ENCODE measurements at regions not wholly inside any gene's neighbourhood (a gene's known extent, or its start where the extent isn't known, plus 50 kb on each side); places are given as distances from the start of the nearest gene placed in this dataset.

DNA sequence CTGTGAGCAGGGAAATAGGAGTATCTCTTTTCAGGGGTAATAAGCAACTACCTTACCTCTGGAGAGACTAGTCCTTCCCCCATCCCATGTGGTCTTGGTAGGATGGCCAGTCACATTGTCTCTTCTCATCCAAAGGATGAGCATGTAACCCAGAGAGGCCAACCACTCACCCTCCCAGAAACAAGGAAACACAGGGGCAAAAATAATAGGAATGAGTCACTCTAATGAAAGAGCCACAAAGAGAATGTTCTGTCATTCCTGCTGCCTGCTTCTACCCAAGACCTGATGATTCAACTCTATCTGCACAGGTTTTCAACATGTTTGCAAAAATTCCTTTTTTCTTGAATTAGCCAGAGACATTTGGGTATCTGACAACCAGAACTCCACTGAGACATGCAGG is 99.3 kb upstream of the NFE2L3 start:
- DNase-seq (no peak), ATAC-seq (peak; percentile 60)
- Histone ChIP-seq H3K27me3 (no peaks in the 10 kb centered on the region), H3K36me3 (replicated peaks in 1 of 2; ENCODE audit: insufficient read depth in 1 of 2, low read depth in 2 of 2) (no peaks in the 10 kb centered on the region), H3K27ac (no peak overlapping the region), H3K4me1 (peaks cover 18% of the 10 kb centered on the region), H3K4me3 (no peak overlapping the region), H3K9me3 (no peaks in the 10 kb centered on the region)
- TF ChIP-seq, protein P1, sequence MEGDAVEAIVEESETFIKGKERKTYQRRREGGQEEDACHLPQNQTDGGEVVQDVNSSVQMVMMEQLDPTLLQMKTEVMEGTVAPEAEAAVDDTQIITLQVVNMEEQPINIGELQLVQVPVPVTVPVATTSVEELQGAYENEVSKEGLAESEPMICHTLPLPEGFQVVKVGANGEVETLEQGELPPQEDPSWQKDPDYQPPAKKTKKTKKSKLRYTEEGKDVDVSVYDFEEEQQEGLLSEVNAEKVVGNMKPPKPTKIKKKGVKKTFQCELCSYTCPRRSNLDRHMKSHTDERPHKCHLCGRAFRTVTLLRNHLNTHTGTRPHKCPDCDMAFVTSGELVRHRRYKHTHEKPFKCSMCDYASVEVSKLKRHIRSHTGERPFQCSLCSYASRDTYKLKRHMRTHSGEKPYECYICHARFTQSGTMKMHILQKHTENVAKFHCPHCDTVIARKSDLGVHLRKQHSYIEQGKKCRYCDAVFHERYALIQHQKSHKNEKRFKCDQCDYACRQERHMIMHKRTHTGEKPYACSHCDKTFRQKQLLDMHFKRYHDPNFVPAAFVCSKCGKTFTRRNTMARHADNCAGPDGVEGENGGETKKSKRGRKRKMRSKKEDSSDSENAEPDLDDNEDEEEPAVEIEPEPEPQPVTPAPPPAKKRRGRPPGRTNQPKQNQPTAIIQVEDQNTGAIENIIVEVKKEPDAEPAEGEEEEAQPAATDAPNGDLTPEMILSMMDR (IDR thresholded peaks at IDR 0.05), result no peak
- intact Hi-C loops (cut with DNase I), result no loop called here

DNA sequence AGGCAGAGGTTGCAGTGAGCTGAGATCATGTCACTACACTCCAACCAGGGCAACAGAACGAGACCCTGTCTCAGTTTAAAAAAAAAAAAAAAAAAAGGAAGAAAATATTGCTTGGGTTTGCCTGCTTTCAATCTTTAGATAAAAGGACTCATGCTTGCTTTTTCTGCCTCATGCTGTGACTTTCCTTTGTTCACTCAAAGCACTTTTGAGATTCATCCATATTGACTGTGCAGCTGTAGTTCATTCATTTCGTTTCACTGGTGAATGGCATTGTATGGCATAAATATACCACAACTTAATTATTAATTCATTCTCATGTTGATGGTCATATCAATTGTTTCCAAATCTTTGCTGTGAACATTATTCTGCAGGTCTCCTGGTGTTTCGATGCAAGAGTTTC is 97.6 kb upstream of the NFE2L3 start:
- WGBS, 2 donors, result 89 to 94% methylated on average over 3 of the region's 3 CpGs
- Histone ChIP-seq H3K36me3 (replicated peaks in 1 of 2; ENCODE audit: insufficient read depth in 1 of 2, low read depth in 2 of 2) (no peaks in the 10 kb centered on the region), H3K27me3 (no peaks in the 10 kb centered on the region)

DNA sequence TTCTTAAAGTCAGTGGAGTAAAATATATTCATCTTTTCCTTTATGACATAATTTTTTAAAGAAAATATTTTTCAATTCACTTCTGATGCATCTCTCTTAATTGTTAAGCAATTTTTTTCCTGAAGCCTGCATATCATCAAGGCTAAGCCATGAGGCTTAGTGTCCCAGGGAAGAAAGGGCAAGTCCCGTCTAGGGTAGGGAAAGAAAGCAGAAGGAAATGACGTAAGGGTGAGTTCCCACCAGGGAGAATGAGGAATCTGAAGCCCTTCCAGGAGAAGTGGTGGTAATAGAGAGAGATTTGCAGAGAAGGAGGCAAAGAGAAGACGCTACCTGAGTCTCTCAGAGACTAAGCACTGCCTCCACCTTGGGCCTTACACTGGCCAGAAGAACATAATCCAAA is 96.8 kb upstream of the NFE2L3 start:
- no peak overlapping the region for H3K4me3 ChIP-seq
- peaks cover 16% of the 10 kb centered on the region for H3K4me1 ChIP-seq
- whole genome bisulfite sequencing, 2 donors, result 65 to 82% methylated on average over 3 of the region's 3 CpGs
- DNase-seq (no peak), ATAC-seq (no peak)
- H3K27me3 ChIP-seq, result no peaks in the 10 kb centered on the region
- TF ChIP-seq, protein P1 (IDR thresholded peaks at IDR 0.05), result no peak
- TF ChIP-seq POLR2A (IDR thresholded peaks at IDR 0.05), result no peak
- intact Hi-C loops (cut with DNase I), result loop anchor here (5.0 kb wide), 1 partner anchor 163 kb away; no protein-coding TSS in a partner anchor
- no peak overlapping the region for H3K27ac ChIP-seq
- H3K9me3 ChIP-seq, result no peaks in the 10 kb centered on the region
- H3K36me3 ChIP-seq (replicated peaks in 1 of 2; ENCODE audit: insufficient read depth in 1 of 2, low read depth in 2 of 2), result no peaks in the 10 kb centered on the region

More for the DNA sequence above, 97.6 kb upstream of the NFE2L3 start:
- Histone ChIP-seq H3K9me3 (no peaks in the 10 kb centered on the region), H3K27ac (no peak overlapping the region), H3K4me3 (no peak overlapping the region), H3K4me1 (peaks cover 15% of the 10 kb centered on the region)
- DNase-seq, result no peak
- intact Hi-C loops (cut with DNase I), result no loop called here
- TF ChIP-seq POLR2A (IDR thresholded peaks at IDR 0.05), result no peak
- TF ChIP-seq, protein P1 (IDR thresholded peaks at IDR 0.05), result no peak
- no peak for ATAC-seq

DNA sequence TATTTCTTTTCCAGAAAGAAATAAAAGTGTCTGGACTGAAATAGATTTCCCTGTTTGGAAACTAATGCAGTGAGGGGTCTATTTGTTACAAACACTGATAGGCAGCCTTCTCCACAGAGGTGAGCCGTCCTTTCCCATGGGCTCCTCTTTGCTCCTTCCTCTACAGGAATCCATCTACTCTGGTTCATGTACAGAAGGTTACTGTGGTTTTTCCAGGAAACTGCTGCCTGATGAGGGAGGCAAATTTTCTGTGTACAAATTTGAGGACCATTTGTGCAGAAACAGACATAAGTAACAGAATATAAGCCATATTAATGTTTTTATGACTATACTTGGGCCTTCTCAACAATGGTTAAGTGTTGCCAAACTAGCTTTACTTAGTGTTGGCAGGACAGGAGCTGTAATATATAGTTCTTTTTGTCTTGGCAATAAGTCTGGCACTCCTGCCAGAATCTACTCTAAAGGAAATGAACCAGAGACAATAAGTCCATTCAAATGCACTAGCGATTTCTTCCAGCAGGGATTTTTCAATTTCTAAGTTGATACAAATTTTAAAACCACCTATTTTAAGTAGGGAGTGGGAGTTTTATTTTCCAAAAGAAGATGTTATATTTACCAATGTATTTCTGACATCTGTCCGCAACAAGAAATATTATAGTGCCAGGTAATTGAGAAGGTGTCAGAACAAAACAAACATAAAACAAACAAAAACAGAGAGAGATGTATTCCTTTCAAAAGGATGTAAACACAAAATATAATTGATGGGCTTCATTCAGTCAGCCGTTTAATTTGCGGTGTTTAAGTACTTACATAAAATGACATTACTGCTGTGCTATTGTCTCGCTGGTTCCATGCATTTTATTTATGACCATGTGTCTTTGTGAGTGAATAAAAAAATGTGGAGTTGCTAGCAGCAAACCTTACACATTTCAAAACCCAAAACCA is 91.0 kb upstream of the NFE2L3 start:
- Histone ChIP-seq H3K27me3 (no peaks in the 10 kb centered on the region), H3K4me1 (peaks cover 30% of the 10 kb centered on the region), H3K36me3 (replicated peaks in 1 of 2; ENCODE audit: insufficient read depth in 1 of 2, low read depth in 2 of 2) (no peaks in the 10 kb centered on the region), H3K27ac (peak overlapping the region in 3 of 4 donors; percentile 33 to 75 (median 42)), H3K4me3 (no peak overlapping the region), H3K9me3 (no peaks in the 10 kb centered on the region)
- intact Hi-C loops (cut with DNase I), result loop anchor here (10.0 kb wide), 1 partner anchor 294 kb away; no protein-coding TSS in a partner anchor
- ATAC-seq (peak; percentile 7), DNase-seq (no peak)
- no peak for TF ChIP-seq POLR2A (IDR thresholded peaks at IDR 0.05)
- TF ChIP-seq, protein P1 (IDR thresholded peaks at IDR 0.05), result peak in 1 of 7 experiments; percentile 23
- 26 to 37% methylated on average over 6 of the region's 6 CpGs for WGBS, 2 donors
